ENCODE measurements at regions not wholly inside any gene's neighbourhood (a gene's known extent, or its start where the extent isn't known, plus 50 kb on each side); places are given as distances from the start of the nearest gene placed in this dataset.

- TF ChIP-seq EZH2 (IDR thresholded peaks at IDR 0.05; ENCODE audit: low read depth, unreplicated experiment) (no peak), ETS1 (IDR thresholded peaks at IDR 0.05) (no peak), ZNF114 (CRISPR knock-in tag; IDR thresholded peaks at IDR 0.05) (no peak), REST (IDR thresholded peaks at IDR 0.05; ENCODE audit: unreplicated experiment) (no peak), STAT1 (IDR thresholded peaks at IDR 0.05; ENCODE audit: unreplicated experiment) (no peak), POLR2AphosphoS5 (IDR thresholded peaks at IDR 0.05; ENCODE audit: low read depth) (no peak), CREB1 (CRISPR knock-in tag; IDR thresholded peaks at IDR 0.05; ENCODE audit: low read depth) (no peak), CTCF (conservative IDR thresholded peaks at IDR 0.05; ENCODE audit: low read depth in 2 of 2) (no peak), ZNF331 (CRISPR knock-in tag; IDR thresholded peaks at IDR 0.05; ENCODE audit: low read depth) (no peak), NANOG (IDR thresholded peaks at IDR 0.05; ENCODE audit: borderline replicate concordance) (no peak)
Measured at GRCh38 chr3:95338446-95338845, 1275.6 kb downstream of the NSUN3 start (continued).

DNA sequence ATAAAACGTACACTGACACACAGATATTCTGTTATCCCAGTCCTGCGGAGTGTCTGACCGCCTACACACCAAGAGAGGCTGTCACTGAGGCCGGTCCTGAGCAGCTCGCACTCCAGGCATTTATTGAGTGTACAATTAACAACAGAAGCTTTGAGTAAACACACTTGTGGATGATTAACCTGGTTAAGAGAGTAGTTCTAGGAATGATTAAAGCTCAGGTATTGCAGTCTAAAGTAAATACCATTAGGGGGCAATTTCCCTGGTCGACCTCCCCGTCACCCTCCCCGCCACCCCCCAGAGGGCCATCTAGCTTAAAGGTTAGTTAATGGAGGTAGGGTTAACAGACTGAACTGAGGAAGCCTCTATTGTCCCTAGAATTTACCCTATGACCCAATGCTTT, 1278.5 kb downstream of the NSUN3 start:
- no peak overlapping the region for H3K4me2 ChIP-seq
- Mint-ChIP-seq H3K9me3 (no peaks in the 10 kb centered on the region; the same call in 2 of the 3 replicates), H3K4me1 (peaks cover 11% of the 10 kb centered on the region), H3K4me3 (no peak overlapping the region), H3K36me3 (ENCODE audit: low read depth) (no peaks in the 10 kb centered on the region), H3K27ac (no peak overlapping the region), H3K27me3 (ENCODE audit: insufficient read depth, low read depth, poor library complexity) (peaks cover 2% of the 10 kb centered on the region)
- no peak overlapping the region for H3K4me3 ChIP-seq
- no peaks in the 10 kb centered on the region for H3K79me2 ChIP-seq (replicated peaks; ENCODE audit: insufficient read depth)
- peaks cover 23% of the 10 kb centered on the region for H3K4me1 ChIP-seq (ENCODE audit: insufficient read depth)
- H3K27me3 ChIP-seq (ENCODE audit: insufficient read depth): no peaks in the 10 kb centered on the region
- H3K27ac ChIP-seq (ENCODE audit: low read depth): no peak overlapping the region
- no peaks in the 10 kb centered on the region; the same call in 1 of the 2 replicates for H3K9me2 ChIP-seq (ENCODE audit: insufficient read depth)
- H3F3A ChIP-seq (replicated peaks; ENCODE audit: low read depth): no peaks in the 10 kb centered on the region
- no peak for DNase-seq (ENCODE audit: low spot score)
- no peak for ATAC-seq
- no peaks in the 10 kb centered on the region for H3K36me3 ChIP-seq (ENCODE audit: insufficient read depth)
- no peaks in the 10 kb centered on the region for H4K20me1 ChIP-seq (replicated peaks; ENCODE audit: insufficient read depth)
- no peak overlapping the region for H2AFZ ChIP-seq
- TF ChIP-seq ETS1 (IDR thresholded peaks at IDR 0.05) (no peak), JUNB (IDR thresholded peaks at IDR 0.05; ENCODE audit: unreplicated experiment) (no peak), CREB1 (CRISPR knock-in tag; IDR thresholded peaks at IDR 0.05; ENCODE audit: low read depth) (no peak), NANOG (IDR thresholded peaks at IDR 0.05; ENCODE audit: borderline replicate concordance) (no peak), ZNF114 (CRISPR knock-in tag; IDR thresholded peaks at IDR 0.05) (no peak), STAT1 (IDR thresholded peaks at IDR 0.05; ENCODE audit: unreplicated experiment) (no peak), EZH2phosphoT487 (IDR thresholded peaks at IDR 0.05; ENCODE audit: unreplicated experiment) (no peak), POLR2AphosphoS5 (IDR thresholded peaks at IDR 0.05; ENCODE audit: low read depth) (no peak), CTCF (conservative IDR thresholded peaks at IDR 0.05; ENCODE audit: low read depth in 2 of 2) (no peak)

Measured in GM23338 (cell line).